ENCODE measurements at regions not wholly inside any gene's neighbourhood (a gene's known extent, or its start where the extent isn't known, plus 50 kb on each side); places are given as distances from the start of the nearest gene placed in this dataset.

GRCh38 chr6:3908961-3909360 is 59.8 kb downstream of the FAM50B start:
- Histone ChIP-seq H3K36me3 (ENCODE audit: control insufficient read depth, insufficient read depth, low read length) (no peaks in the 10 kb centered on the region), H3K4me1 (peaks cover 67% of the 10 kb centered on the region), H3K4me3 (ENCODE audit: low read depth, low read length) (no peak overlapping the region), H3K27me3 (replicated peaks; ENCODE audit: control insufficient read depth, insufficient read depth, low read length) (no peaks in the 10 kb centered on the region), H3K9me3 (peaks cover 81% of the 10 kb centered on the region)
- Mint-ChIP-seq H3K4me1 (ENCODE audit: low read depth, unreplicated experiment) (peaks cover 39% of the 10 kb centered on the region), H3K27me3 (ENCODE audit: insufficient read depth, unreplicated experiment) (no peaks in the 10 kb centered on the region), H3K4me3 (ENCODE audit: unreplicated experiment) (no peak overlapping the region), H3K9me3 (ENCODE audit: unreplicated experiment) (peaks cover 45% of the 10 kb centered on the region), H3K27ac (ENCODE audit: unreplicated experiment) (no peak overlapping the region), H3K36me3 (ENCODE audit: insufficient read depth, unreplicated experiment) (peaks cover 57% of the 10 kb centered on the region)
- ChIA-PET CTCF (interaction anchor here (0.6 kb wide), 1 partner anchor 49 kb away, joined by 3 read pairs; no protein-coding TSS in a partner anchor), POLR2A (no interaction called here)
- intact Hi-C loops (cut with micrococcal nuclease; ENCODE audit: unreplicated experiment): no loop called here
- no peak for DNase-seq
- TF ChIP-seq CTCF (IDR thresholded peaks at IDR 0.05; ENCODE audit: insufficient read depth in 1 of 2, low read depth in 1 of 2, low read length in 1 of 2, severe bottlenecking in 1 of 2, unreplicated experiment in 1 of 2): no peak
- no TSS peak for BruUV-seq (replicated peaks)

- no peak overlapping the region for H3K4me3 Mint-ChIP-seq (ENCODE audit: unreplicated experiment)
Measured at GRCh38 chr6:3910106-3910663, 61.0 kb downstream of the FAM50B start.

GRCh38 chr6:3911130-3911529 is 62.0 kb downstream of the FAM50B start:
- H3K4me1 Mint-ChIP-seq (ENCODE audit: low read depth, unreplicated experiment): peaks cover 39% of the 10 kb centered on the region
- Histone ChIP-seq H3K27me3 (replicated peaks; ENCODE audit: control insufficient read depth, insufficient read depth, low read length) (no peaks in the 10 kb centered on the region), H3K4me1 (peaks cover 63% of the 10 kb centered on the region), H3K9me3 (peaks cover 78% of the 10 kb centered on the region), H3K4me3 (ENCODE audit: low read depth, low read length) (no peak overlapping the region), H3K36me3 (ENCODE audit: control insufficient read depth, insufficient read depth, low read length) (no peaks in the 10 kb centered on the region; the same call in 1 of the 2 replicates)
- intact Hi-C loops (cut with micrococcal nuclease; ENCODE audit: unreplicated experiment): no loop called here
- peak overlapping the region; percentile 75 for H3K27ac Mint-ChIP-seq (ENCODE audit: unreplicated experiment)
- POLR2A ChIA-PET: no interaction called here
- H3K27me3 Mint-ChIP-seq (ENCODE audit: insufficient read depth, unreplicated experiment): no peaks in the 10 kb centered on the region
- CTCF ChIA-PET: no interaction called here
- H3K9me3 Mint-ChIP-seq (ENCODE audit: unreplicated experiment): peaks cover 42% of the 10 kb centered on the region
- peaks cover 49% of the 10 kb centered on the region for H3K36me3 Mint-ChIP-seq (ENCODE audit: insufficient read depth, unreplicated experiment)
- H3K4me3 Mint-ChIP-seq (ENCODE audit: unreplicated experiment): no peak overlapping the region
- no peak for TF ChIP-seq CTCF (IDR thresholded peaks at IDR 0.05; ENCODE audit: insufficient read depth in 1 of 2, low read depth in 1 of 2, low read length in 1 of 2, severe bottlenecking in 1 of 2, unreplicated experiment in 1 of 2)
- DNase-seq: no peak
- BruUV-seq (replicated peaks): no TSS peak

More at GRCh38 chr6:3910106-3910663, 61.0 kb downstream of the FAM50B start:
- DNase-seq: no peak
- no peak overlapping the region for H3K4me3 ChIP-seq (ENCODE audit: low read depth, low read length)
- peaks cover 78% of the 10 kb centered on the region for H3K9me3 ChIP-seq
- Mint-ChIP-seq H3K27me3 (ENCODE audit: insufficient read depth, unreplicated experiment) (no peaks in the 10 kb centered on the region), H3K9me3 (ENCODE audit: unreplicated experiment) (peaks cover 42% of the 10 kb centered on the region), H3K4me1 (ENCODE audit: low read depth, unreplicated experiment) (peaks cover 39% of the 10 kb centered on the region), H3K27ac (ENCODE audit: unreplicated experiment) (no peak overlapping the region), H3K36me3 (ENCODE audit: insufficient read depth, unreplicated experiment) (peaks cover 56% of the 10 kb centered on the region)
- intact Hi-C loops (cut with micrococcal nuclease; ENCODE audit: unreplicated experiment): no loop called here
- BruUV-seq (replicated peaks): no TSS peak
- ChIA-PET CTCF (no interaction called here), POLR2A (no interaction called here)
- peaks cover 72% of the 10 kb centered on the region for H3K4me1 ChIP-seq
- no peak for TF ChIP-seq CTCF (IDR thresholded peaks at IDR 0.05; ENCODE audit: insufficient read depth in 1 of 2, low read depth in 1 of 2, low read length in 1 of 2, severe bottlenecking in 1 of 2, unreplicated experiment in 1 of 2)
- no peaks in the 10 kb centered on the region; the same call in 1 of the 2 replicates for H3K36me3 ChIP-seq (ENCODE audit: control insufficient read depth, insufficient read depth, low read length)
- H3K27me3 ChIP-seq (replicated peaks; ENCODE audit: control insufficient read depth, insufficient read depth, low read length): no peaks in the 10 kb centered on the region

Data from Caco-2 (cell line).